ENCODE measurements at regions not wholly inside any gene's neighbourhood (a gene's known extent, or its start where the extent isn't known, plus 50 kb on each side); places are given as distances from the start of the nearest gene placed in this dataset.

DNA sequence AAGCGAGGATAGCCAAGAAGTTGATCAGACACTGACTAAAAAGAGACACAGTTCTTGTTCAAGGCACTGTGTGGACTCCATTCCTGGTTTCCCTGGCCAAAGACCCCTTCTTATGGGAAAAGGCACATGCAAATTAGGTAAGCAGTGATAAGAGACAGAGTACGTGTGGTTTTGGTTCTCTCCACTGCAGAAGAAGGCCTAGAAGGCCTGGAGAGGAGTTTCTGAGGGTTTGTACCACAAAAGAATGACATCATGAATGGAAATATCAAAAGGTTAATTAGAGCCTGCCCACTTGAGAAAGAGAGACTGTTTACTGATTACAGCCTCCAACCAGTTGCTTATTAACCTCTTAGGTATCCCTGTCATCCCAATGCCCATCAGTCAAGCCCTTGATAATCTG is 137.5 kb downstream of the ZNF365 start:
- no peaks in the 10 kb centered on the region for H3K36me3 ChIP-seq
- no peaks in the 10 kb centered on the region for H3K27me3 ChIP-seq
- no peak overlapping the region for H3K4me3 ChIP-seq
- intact Hi-C loops (cut with DNase I; ENCODE audit: low total_unique reads), result no loop called here
- TF ChIP-seq POLR2A (IDR thresholded peaks at IDR 0.05), result no peak
- TF ChIP-seq, protein P1, sequence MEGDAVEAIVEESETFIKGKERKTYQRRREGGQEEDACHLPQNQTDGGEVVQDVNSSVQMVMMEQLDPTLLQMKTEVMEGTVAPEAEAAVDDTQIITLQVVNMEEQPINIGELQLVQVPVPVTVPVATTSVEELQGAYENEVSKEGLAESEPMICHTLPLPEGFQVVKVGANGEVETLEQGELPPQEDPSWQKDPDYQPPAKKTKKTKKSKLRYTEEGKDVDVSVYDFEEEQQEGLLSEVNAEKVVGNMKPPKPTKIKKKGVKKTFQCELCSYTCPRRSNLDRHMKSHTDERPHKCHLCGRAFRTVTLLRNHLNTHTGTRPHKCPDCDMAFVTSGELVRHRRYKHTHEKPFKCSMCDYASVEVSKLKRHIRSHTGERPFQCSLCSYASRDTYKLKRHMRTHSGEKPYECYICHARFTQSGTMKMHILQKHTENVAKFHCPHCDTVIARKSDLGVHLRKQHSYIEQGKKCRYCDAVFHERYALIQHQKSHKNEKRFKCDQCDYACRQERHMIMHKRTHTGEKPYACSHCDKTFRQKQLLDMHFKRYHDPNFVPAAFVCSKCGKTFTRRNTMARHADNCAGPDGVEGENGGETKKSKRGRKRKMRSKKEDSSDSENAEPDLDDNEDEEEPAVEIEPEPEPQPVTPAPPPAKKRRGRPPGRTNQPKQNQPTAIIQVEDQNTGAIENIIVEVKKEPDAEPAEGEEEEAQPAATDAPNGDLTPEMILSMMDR (IDR thresholded peaks at IDR 0.05), result no peak
- no peak overlapping the region for H3K27ac ChIP-seq
- H3K4me1 ChIP-seq, result no peaks in the 10 kb centered on the region
- H3K9me3 ChIP-seq, result no peaks in the 10 kb centered on the region
- no peak for DNase-seq

DNA sequence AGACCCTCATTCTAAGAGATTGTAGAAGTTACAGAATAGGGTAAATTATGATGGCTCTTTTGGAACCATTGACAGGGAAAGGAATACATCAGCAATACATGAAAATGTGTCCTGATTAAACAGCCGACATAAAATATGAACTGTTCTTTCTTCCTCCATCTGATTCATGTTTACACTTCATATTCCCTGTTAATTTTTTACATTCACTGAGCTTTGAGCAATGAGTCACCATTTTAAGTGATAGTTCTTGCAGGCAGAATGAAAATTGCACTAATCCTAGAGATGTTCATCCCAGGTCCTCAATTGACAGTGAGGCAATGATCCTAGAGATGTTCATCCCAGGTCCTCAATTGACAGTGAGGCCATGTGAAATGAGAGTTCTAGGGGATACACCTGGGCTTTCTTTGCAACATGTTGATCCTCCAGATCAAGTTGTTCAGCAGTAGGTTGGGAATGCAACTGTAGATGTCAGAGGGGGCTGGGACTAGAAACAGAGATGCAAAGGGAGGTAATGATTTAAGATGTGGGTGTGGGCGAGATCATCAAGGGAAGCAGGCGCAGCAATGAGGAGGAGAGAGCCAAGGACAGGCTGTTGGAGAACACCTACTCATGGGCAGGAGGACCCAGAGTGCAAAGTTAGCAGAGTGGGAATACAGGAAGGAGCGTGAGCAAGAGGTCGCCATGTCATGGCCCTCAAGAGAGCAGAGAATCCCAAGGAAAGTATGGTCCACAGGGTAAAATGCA is 138.7 kb downstream of the ZNF365 start:
- Histone ChIP-seq H3K27ac (no peak overlapping the region), H3K27me3 (no peaks in the 10 kb centered on the region), H3K36me3 (no peaks in the 10 kb centered on the region), H3K4me3 (no peak overlapping the region), H3K9me3 (no peaks in the 10 kb centered on the region), H3K4me1 (no peaks in the 10 kb centered on the region)
- intact Hi-C loops (cut with DNase I; ENCODE audit: low total_unique reads), result no loop called here
- DNase-seq, result no peak
- TF ChIP-seq, protein P1 (IDR thresholded peaks at IDR 0.05), result no peak
- no peak for TF ChIP-seq POLR2A (IDR thresholded peaks at IDR 0.05)

DNA sequence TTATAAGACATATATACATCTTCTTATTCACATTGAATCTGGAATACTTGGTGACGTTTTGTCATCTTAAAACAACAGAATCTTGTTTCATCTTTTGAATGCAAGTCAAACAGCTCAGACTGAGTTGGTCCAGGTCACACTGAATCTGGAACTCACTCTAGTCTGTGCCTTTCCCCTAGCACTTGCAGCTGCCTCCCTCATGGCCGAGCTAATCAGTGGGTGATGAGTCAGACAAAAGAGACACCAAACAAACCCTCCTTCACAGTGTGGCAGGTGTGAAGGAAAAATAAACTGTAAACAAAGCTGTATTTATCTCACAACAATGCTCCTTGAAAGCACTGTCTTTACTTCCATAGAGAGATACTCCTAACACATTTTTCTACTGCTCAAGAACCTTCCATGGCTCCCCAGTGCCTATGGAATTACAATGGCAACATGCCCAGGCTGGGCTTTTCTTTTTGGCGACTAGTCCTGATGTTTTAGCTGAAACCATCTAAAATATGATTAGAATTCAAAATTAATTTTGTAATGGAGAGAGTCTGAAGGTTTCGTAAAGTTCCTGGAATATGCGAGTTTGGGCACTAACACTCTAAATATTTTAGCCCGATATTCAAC is 140.0 kb downstream of the ZNF365 start:
- Histone ChIP-seq H3K27ac (no peak overlapping the region), H3K36me3 (no peaks in the 10 kb centered on the region), H3K9me3 (no peaks in the 10 kb centered on the region), H3K27me3 (no peaks in the 10 kb centered on the region), H3K4me3 (no peak overlapping the region), H3K4me1 (no peaks in the 10 kb centered on the region)
- TF ChIP-seq, protein P1 (IDR thresholded peaks at IDR 0.05), result no peak
- TF ChIP-seq POLR2A (IDR thresholded peaks at IDR 0.05), result no peak
- intact Hi-C loops (cut with DNase I; ENCODE audit: low total_unique reads), result no loop called here
- DNase-seq, result no peak

DNA sequence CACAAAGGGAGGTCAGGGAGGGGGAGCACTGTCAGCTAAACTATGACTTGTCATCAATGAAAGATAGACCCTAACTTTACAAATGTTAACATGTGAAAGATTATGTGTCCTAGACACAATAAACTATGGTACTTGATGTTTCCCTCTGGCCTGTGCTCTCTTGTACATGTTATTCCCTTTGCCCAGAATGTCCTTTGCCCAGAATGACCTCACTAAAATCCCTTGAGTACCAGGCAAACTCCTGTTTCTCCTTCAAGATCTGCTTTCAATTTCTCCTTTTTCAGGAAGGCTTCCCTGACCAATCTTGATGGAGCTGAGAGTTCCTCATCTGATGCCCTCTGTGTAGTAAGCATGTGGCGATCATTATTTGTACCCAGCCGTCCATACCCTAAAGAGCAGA is 143.1 kb downstream of the ZNF365 start:
- Histone ChIP-seq H3K4me1 (no peaks in the 10 kb centered on the region), H3K36me3 (no peaks in the 10 kb centered on the region), H3K27ac (no peak overlapping the region), H3K27me3 (no peaks in the 10 kb centered on the region), H3K4me3 (no peak overlapping the region), H3K9me3 (no peaks in the 10 kb centered on the region)
- intact Hi-C loops (cut with DNase I; ENCODE audit: low total_unique reads), result no loop called here
- DNase-seq, result no peak
- TF ChIP-seq, protein P1 (IDR thresholded peaks at IDR 0.05), result no peak
- TF ChIP-seq POLR2A (IDR thresholded peaks at IDR 0.05), result no peak

DNA sequence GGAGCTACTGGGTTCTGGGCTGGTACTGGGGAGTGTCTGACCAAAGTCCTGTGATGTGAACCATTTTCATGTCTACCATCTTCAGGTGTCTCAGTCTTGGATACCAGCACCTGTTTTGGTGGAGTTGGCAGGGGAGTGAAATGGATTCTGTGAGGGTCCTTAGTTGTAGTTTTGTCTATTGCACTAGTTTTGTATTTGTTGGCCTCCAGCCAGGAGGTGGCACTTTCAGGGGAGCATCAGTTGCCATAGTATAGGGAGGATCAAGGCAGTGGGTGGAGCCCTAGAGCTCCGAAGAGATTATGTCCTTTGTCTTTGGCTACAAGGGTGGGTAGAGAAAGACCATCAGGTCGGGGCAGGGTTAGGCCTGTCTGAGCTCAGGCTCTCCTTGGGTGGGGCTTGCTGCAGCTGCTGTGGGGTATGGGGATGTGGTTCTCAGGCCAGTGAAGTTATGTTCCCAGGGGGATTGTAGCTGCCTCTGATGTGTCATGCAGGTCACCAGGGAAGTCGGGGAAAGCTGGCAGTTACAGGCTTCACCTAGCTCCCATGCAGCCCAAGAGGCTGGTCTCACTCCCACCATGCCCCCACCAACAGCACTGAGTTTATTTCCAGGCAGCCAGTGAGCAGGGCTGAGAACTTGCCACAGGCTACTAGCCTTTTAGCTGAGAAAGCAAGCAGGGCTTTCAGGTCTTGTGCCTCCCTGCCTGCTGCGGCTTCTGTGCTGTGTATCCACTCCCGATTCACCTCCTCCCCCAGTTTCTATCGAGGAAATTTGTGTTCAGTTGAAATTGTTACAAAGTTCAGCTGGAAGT is 153.1 kb downstream of the ZNF365 start:
- Histone ChIP-seq H3K27me3 (no peaks in the 10 kb centered on the region), H3K27ac (no peak overlapping the region), H3K4me3 (no peak overlapping the region), H3K4me1 (no peaks in the 10 kb centered on the region), H3K36me3 (no peaks in the 10 kb centered on the region), H3K9me3 (no peaks in the 10 kb centered on the region)
- no peak for TF ChIP-seq POLR2A (IDR thresholded peaks at IDR 0.05)
- TF ChIP-seq, protein P1 (IDR thresholded peaks at IDR 0.05), result no peak
- intact Hi-C loops (cut with DNase I; ENCODE audit: low total_unique reads), result no loop called here
- no peak for DNase-seq
